Gastroesophageal sphincter (tissue), 3 donors: ENCODE measurements at regions not wholly inside any gene's neighbourhood (a gene's known extent, or its start where the extent isn't known, plus 50 kb on each side); places are given as distances from the start of the nearest gene placed in this dataset.

Experiments
- POLR2A ChIP-seq, 2 donors: fragments of 450-650 bp; IDR thresholded peaks; one replicate each; pipeline ENCODE4 v1.6.1; 2017; ENCODE audit warnings: antibody characterized with exemption in 2 of 2, mild to moderate bottlenecking in 2 of 2, moderate library complexity in 1 of 2
- POLR2AphosphoS5 ChIP-seq: sonication (generic); formaldehyde crosslinking; IDR thresholded peaks from one replicate; pipeline ENCODE4 v1.6.1; 2017; ENCODE audit warnings: antibody characterized with exemption
- TF ChIP-seq, protein P1 (sequence below), 4 experiments: fragments of 200-600 bp in 2 of 4; fragments of 450-650 bp in 2 of 4; sonication (generic) in 1 of 4; IDR thresholded peaks; one replicate each; pipeline ENCODE4 v1.5.1; 2017 to 2019; ENCODE audit warnings: antibody characterized with exemption in 4 of 4, mild to moderate bottlenecking in 2 of 4, moderate library complexity in 2 of 4

DNA sequence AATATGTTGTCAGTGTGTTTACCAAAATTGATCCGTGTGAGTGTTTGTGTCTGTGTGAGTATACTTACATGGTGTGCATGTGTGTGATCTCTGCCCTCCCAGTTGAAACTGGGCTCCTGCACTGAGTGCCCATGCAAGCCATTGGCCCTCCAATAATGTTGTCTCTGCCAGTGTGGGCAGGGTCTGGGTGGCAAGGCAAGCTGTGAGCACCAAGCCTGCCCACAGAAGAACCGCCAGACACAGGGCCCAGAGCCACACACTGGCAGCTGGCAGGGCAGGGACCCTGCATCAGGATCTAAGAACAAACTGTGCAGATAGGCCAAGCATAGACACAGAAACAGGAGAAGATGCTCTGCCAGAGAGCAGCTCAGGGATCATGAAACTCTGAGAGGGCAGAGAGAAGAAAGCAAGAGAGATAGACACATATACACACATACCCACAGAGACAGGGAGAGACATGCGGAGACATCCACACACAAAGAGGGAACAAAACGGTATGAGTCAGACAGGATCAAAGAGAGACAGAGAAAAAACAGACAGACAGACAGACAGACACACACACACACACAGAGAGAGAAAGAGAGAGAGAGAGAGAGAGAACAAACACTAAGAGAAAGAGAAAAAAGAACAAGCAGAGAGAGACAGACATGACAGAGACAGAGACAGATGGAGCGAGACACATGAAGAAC is 555.0 kb downstream of the MID1IP1 start:
- TF ChIP-seq POLR2A (IDR thresholded peaks at IDR 0.05) (no peak), POLR2AphosphoS5 (no peak)
- TF ChIP-seq, protein P1, sequence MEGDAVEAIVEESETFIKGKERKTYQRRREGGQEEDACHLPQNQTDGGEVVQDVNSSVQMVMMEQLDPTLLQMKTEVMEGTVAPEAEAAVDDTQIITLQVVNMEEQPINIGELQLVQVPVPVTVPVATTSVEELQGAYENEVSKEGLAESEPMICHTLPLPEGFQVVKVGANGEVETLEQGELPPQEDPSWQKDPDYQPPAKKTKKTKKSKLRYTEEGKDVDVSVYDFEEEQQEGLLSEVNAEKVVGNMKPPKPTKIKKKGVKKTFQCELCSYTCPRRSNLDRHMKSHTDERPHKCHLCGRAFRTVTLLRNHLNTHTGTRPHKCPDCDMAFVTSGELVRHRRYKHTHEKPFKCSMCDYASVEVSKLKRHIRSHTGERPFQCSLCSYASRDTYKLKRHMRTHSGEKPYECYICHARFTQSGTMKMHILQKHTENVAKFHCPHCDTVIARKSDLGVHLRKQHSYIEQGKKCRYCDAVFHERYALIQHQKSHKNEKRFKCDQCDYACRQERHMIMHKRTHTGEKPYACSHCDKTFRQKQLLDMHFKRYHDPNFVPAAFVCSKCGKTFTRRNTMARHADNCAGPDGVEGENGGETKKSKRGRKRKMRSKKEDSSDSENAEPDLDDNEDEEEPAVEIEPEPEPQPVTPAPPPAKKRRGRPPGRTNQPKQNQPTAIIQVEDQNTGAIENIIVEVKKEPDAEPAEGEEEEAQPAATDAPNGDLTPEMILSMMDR (IDR thresholded peaks at IDR 0.05), result no peak
